HepG2 (cell line): ENCODE measurements at regions not wholly inside any gene's neighbourhood (a gene's known extent, or its start where the extent isn't known, plus 50 kb on each side); places are given as distances from the start of the nearest gene placed in this dataset.

ENCODE experiments used
- ATAC-seq: fragments of 200-7000 bp; cut with Tn5 transposase; 3 replicates; pipeline ENCODE4 v1.9.1; 2020; ENCODE audit warnings: mild to moderate bottlenecking, moderate library complexity
- BruUV-seq: library from RNA; stranded (reverse); fragments of 400-500 nt; replicated peaks from 2 replicates; lab custom pipeline; 2021; lab: Mats Ljungman, UMichigan
- CTCF ChIA-PET: fragments of 300-600 bp; formaldehyde crosslinking; extraction: SDS; loops from one replicate; lab custom pipeline; 2021; ENCODE audit warnings: low total read pairs, inconsistent platforms, low intra/inter-chr PET ratio; lab: Yijun Ruan, JAX
- POLR2A ChIA-PET: fragments of 350-600 bp; sonication (Branson Sonifier 250); formaldehyde crosslinking; loops from one replicate; lab custom pipeline; 2020; ENCODE audit warnings: antibody characterized with exemption, inconsistent platforms; lab: Yijun Ruan, JAX
- DNase-seq: peaks from one replicate; pipeline ENCODE4 v3.0.0-alpha.2; 2015; ENCODE audit warnings: low spot score
- FAIRE-seq: peaks from 3 replicates; lab custom pipeline; 2011; peaks lifted over from hg19 to GRCh38; lab: Jason Lieb, UNC
- H2AFZ ChIP-seq: one replicate; pipeline ENCODE4 v1.6.1; 2011; ENCODE audit warnings: low read length, inconsistent platforms
- H3K27ac ChIP-seq: fragments of 300-600 bp; 3 replicates; pipeline ENCODE4 v1.8.0; 2011; ENCODE audit warnings: mixed run types, mild to moderate bottlenecking, mixed read lengths, low read length, inconsistent platforms; ENCODE audit not compliant: insufficient read depth; ENCODE audit errors: extremely low read length
- H3K27me3 ChIP-seq, 2 experiments: fragments of 200-600 bp in 1 of 2; 2 replicates in 1 of 2; 3 replicates in 1 of 2; pipeline versions ENCODE4 v1.6.0 to v1.8.0; 2011; ENCODE audit warnings: low read length in 2 of 2, mild to moderate bottlenecking in 2 of 2, moderate library complexity in 2 of 2, inconsistent platforms in 1 of 2; ENCODE audit not compliant: insufficient read depth in 2 of 2, control insufficient read depth in 1 of 2
- H3K36me3 ChIP-seq, 2 experiments: fragments of 200-600 bp in 1 of 2; replicated peaks in 1 of 2; 2 replicates in 1 of 2; 3 replicates in 1 of 2; pipeline versions ENCODE4 v1.5.1 to v1.8.0; 2011; ENCODE audit warnings: low read length in 2 of 2, inconsistent platforms in 1 of 2; ENCODE audit not compliant: insufficient read depth in 2 of 2, control insufficient read depth in 1 of 2
- H3K4me1 ChIP-seq: 2 replicates; pipeline ENCODE4 v1.5.1; 2012; ENCODE audit warnings: low read length, inconsistent platforms; ENCODE audit not compliant: insufficient read depth
- H3K4me2 ChIP-seq: 2 replicates; pipeline ENCODE4 v1.6.0; 2011; ENCODE audit warnings: low read depth, low read length, inconsistent platforms
- H3K4me3 ChIP-seq, 3 experiments: fragments of 200-600 bp in 1 of 3; sonication (generic), shearing (Covaris generic) in 1 of 3; replicated peaks in 1 of 3; 2 replicates each; pipeline ENCODE4 v1.5.1; 2011 to 2016; ENCODE audit warnings: low read length in 3 of 3, inconsistent platforms in 2 of 3, low read depth in 2 of 3, mild to moderate bottlenecking in 2 of 3, control low read depth in 1 of 3, mixed read lengths in 1 of 3; ENCODE audit not compliant: insufficient read depth in 1 of 3
- H3K79me2 ChIP-seq: one replicate; pipeline ENCODE4 v1.6.1; 2011; ENCODE audit warnings: low read length, inconsistent platforms; ENCODE audit not compliant: insufficient read depth
- H3K9ac ChIP-seq: 2 replicates; pipeline ENCODE4 v1.6.0; 2011; ENCODE audit warnings: mild to moderate bottlenecking, low read depth, low read length, inconsistent platforms; ENCODE audit not compliant: insufficient read depth
- H3K9me3 ChIP-seq: 2 replicates; pipeline ENCODE4 v1.5.1; 2012; ENCODE audit warnings: mild to moderate bottlenecking, low read length
- H4K20me1 ChIP-seq: 2 replicates; pipeline ENCODE4 v1.6.0; 2011; ENCODE audit warnings: inconsistent platforms, mild to moderate bottlenecking, low read length, moderate library complexity; ENCODE audit not compliant: insufficient read depth
- CREM ChIP-seq, 2 experiments: sonication (generic) in 1 of 2; formaldehyde crosslinking in 1 of 2; IDR thresholded peaks; 2 replicates each; pipeline versions ENCODE4 v1.4.0 to v1.6.1; 2016 to 2020; ENCODE audit warnings: antibody characterized with exemption in 1 of 2, mild to moderate bottlenecking in 1 of 2, missing genetic modification reagents in 1 of 2
- EZH2 ChIP-seq: conservative IDR thresholded peaks from 2 replicates; pipeline ENCODE4 v1.6.1; 2012; ENCODE audit warnings: mild to moderate bottlenecking, low read depth, low read length, moderate library complexity
- FUBP1 ChIP-seq: sonication (generic); formaldehyde crosslinking; IDR thresholded peaks from 2 replicates; pipeline ENCODE4 v1.5.1; 2020; ENCODE audit warnings: missing genetic modification reagents, mild to moderate bottlenecking, borderline replicate concordance
- HES4 ChIP-seq: sonication (generic); formaldehyde crosslinking; IDR thresholded peaks from 2 replicates; pipeline ENCODE4 v1.9.0; 2021; ENCODE audit warnings: mild to moderate bottlenecking, missing genetic modification reagents, borderline replicate concordance
- MIER2 ChIP-seq: IDR thresholded peaks from 2 replicates; pipeline ENCODE4 v1.6.1; 2016; ENCODE audit warnings: missing biosample characterization, missing genetic modification reagents
- NFKBIZ ChIP-seq: IDR thresholded peaks from 2 replicates; pipeline ENCODE4 v1.6.1; 2018; ENCODE audit warnings: missing genetic modification reagents, missing compliant biosample characterization
- NFYC ChIP-seq: IDR thresholded peaks from 2 replicates; pipeline ENCODE4 v1.6.1; 2016; ENCODE audit warnings: missing genetic modification reagents, missing compliant biosample characterization
- PLRG1 ChIP-seq: fragments of 450-650 bp; conservative IDR thresholded peaks from 2 replicates; pipeline ENCODE4 v1.6.1; 2016
- YEATS4 ChIP-seq: sonication (generic); formaldehyde crosslinking; IDR thresholded peaks from 2 replicates; pipeline ENCODE4 v1.4.0; 2020; ENCODE audit warnings: missing genetic modification reagents, borderline replicate concordance
- ZNF496 ChIP-seq: sonication (generic); formaldehyde crosslinking; IDR thresholded peaks from 2 replicates; pipeline ENCODE4 v1.8.1; 2023; ENCODE audit warnings: mild to moderate bottlenecking, moderate library complexity, missing genetic modification reagents; ENCODE audit not compliant: insufficient replicate concordance
- WGBS: methylation state at CpG from one replicate; pipeline ENCODE4 v1.1.6; 2017; ENCODE audit warnings: low lambda C conversion rate; 5-methylcytosine and 5-hydroxymethylcytosine counted together
- in situ Hi-C: cut with HindIII; loops from 2 replicates; pipeline ENCODE4 v1.10.0; 2017; ENCODE audit warnings: low pct_unique_long_range_greater_than_20kb; ENCODE audit not compliant: extremely low pct_ligation_motif_present
- intact Hi-C: fragments of 100-400 bp; cut with micrococcal nuclease; formaldehyde crosslinking; loops from one replicate; pipeline ENCODE4 v1.10.0; 2022; ENCODE audit not compliant: unreplicated experiment
- TF ChIP-seq, protein P1 (sequence below): sonication (generic); formaldehyde crosslinking; IDR thresholded peaks from 2 replicates; pipeline ENCODE4 v1.5.0; 2020; ENCODE audit warnings: mild to moderate bottlenecking, missing genetic modification reagents, borderline replicate concordance

DNA sequence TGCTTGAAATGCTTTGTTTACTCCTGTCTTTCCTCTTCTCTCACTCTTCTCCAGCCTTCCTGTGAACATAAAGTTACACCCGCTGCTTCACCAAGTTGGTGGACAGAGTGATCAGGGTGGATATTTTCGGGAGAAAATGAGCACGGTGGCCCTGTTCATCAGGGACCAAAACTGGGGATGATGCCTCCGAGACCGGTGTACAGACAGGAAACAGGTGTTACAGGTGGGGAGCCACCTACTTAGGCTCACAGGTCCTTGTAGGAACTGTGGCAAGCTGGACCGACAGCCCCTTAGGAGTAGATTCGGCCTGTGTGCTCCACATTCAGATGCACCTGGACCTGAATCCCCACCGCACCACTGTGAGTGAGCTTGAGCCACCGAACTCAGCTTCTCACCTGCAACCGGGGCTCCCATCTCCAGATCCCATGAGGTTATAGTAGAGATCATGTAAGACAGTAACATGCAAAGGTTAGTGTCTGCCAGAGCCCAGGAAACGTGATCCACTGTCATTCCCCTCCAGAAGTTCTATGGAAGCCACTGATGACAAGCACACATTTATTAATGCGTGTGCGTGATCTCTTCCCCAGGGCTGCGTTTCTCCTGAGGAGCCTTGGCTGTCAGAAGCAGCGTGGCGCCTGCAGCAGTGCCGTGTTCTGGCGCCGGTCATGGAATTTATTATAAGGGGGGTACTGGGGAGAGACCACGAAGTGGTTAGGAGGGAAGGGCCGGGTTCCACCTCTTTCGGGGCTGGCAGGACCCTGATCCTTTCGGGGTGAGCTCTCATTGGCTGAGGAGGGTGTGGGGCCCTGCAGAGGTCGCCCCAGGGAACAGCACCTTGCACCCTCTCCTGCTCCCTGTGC, 94.2 kb downstream of the ERMARD start:
- TF ChIP-seq CREM (IDR thresholded peaks at IDR 0.05) (no peak), CREM (CRISPR knock-in tag; IDR thresholded peaks at IDR 0.05) (no peak), EZH2 (0 out of 2 replicates have a peak, but pooled peaks have one; percentile 57)
- H3K4me3 ChIP-seq = no peak overlapping the region
- no peak overlapping the region for H2AFZ ChIP-seq
- no TSS peak for BruUV-seq
- no peaks in the 10 kb centered on the region for H4K20me1 ChIP-seq
- no peak overlapping the region for H3K4me2 ChIP-seq
- ATAC-seq = no peak
- no peak overlapping the region for H3K9ac ChIP-seq
- CTCF ChIA-PET = no interaction called here
- intact Hi-C loops = no loop called here
- POLR2A ChIA-PET = no interaction called here
- H3K27ac ChIP-seq = no peak overlapping the region
- in situ Hi-C loops = no loop called here
- H3K4me1 ChIP-seq = no peaks in the 10 kb centered on the region
- no peak for FAIRE-seq
- no peaks in the 10 kb centered on the region for H3K9me3 ChIP-seq
- no peaks in the 10 kb centered on the region for H3K36me3 ChIP-seq
- H3K79me2 ChIP-seq = no peaks in the 10 kb centered on the region
- 33% methylated on average over 21 of the region's 24 CpGs for WGBS
- peaks cover 23 to 87% of the 10 kb centered on the region in 2 experiments for H3K27me3 ChIP-seq
- no peak for DNase-seq

DNA sequence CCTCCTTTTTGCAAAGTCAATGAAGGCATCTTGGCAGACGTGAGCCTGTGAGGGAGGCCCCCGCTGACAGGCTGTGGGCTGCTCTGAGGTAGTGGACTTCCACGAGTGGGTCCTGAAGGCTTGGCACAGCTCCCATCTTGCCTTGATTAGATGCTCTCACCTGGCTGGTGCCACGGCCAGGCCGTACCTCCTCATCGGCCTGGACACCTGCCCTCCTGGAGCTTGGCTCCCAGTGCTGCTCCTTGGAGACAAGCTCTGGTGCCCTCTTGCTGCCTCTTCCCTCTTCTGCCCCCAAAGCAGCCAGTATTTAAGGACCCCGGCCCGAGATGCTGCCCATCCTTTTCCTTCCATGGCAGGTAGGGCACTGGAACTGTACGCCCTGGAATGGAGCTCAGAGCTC, 93.5 kb downstream of the ERMARD start:
- DNase-seq (no peak), ATAC-seq (no peak), FAIRE-seq (no peak)
- H3K4me3 ChIP-seq = no peak overlapping the region
- BruUV-seq = no TSS peak
- intact Hi-C loops = no loop called here
- no peak overlapping the region for H3K4me2 ChIP-seq
- H3K9me3 ChIP-seq = no peaks in the 10 kb centered on the region
- H4K20me1 ChIP-seq = no peaks in the 10 kb centered on the region
- WGBS = 16% methylated on average over 9 of the region's 9 CpGs
- H3K4me1 ChIP-seq = no peaks in the 10 kb centered on the region
- no peaks in the 10 kb centered on the region for H3K79me2 ChIP-seq
- no peak overlapping the region for H2AFZ ChIP-seq
- no peak overlapping the region for H3K9ac ChIP-seq
- in situ Hi-C loops = no loop called here
- peaks cover 23 to 80% of the 10 kb centered on the region in 2 experiments for H3K27me3 ChIP-seq
- POLR2A ChIA-PET = no interaction called here
- CTCF ChIA-PET = no interaction called here
- no peaks in the 10 kb centered on the region for H3K36me3 ChIP-seq
- H3K27ac ChIP-seq = no peak overlapping the region
- no peak for TF ChIP-seq NFKBIZ (CRISPR knock-in tag)
- no peak for TF ChIP-seq PLRG1
- TF ChIP-seq MIER2 (CRISPR knock-in tag) = no peak
- TF ChIP-seq NFYC = no peak
- no peak for TF ChIP-seq YEATS4 (CRISPR knock-in tag)
- no peak for TF ChIP-seq FUBP1 (CRISPR knock-in tag)
- TF ChIP-seq HES4 = no peak
- no peak for TF ChIP-seq ZNF496 (CRISPR knock-in tag)
- TF ChIP-seq, protein P1, sequence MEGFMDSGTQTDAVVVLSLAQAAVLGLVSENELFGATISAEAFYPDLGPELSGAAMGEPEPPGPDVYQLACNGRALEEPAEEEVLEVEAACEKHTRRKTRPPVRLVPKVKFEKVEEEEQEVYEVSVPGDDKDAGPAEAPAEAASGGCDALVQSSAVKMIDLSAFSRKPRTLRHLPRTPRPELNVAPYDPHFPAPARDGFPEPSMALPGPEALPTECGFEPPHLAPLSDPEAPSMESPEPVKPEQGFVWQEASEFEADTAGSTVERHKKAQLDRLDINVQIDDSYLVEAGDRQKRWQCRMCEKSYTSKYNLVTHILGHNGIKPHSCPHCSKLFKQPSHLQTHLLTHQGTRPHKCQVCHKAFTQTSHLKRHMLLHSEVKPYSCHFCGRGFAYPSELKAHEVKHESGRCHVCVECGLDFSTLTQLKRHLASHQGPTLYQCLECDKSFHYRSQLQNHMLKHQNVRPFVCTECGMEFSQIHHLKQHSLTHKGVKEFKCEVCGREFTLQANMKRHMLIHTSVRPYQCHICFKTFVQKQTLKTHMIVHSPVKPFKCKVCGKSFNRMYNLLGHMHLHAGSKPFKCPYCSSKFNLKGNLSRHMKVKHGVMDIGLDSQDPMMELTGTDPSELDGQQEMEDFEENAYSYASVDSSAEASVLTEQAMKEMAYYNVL (CRISPR knock-in tag) = no peak
